Thyroid gland (tissue), 4 donors: ENCODE measurements at regions not wholly inside any gene's neighbourhood (a gene's known extent, or its start where the extent isn't known, plus 50 kb on each side); places are given as distances from the start of the nearest gene placed in this dataset.

Source experiments
- CTCF ChIP-seq, 6 experiments: fragments of 200-600 bp in 3 of 6; fragments of 450-650 bp in 3 of 6; sonication (generic) in 3 of 6; IDR thresholded peaks; one replicate each; pipeline ENCODE4 v1.5.1; 2016 to 2019; ENCODE audit warnings: antibody characterized with exemption in 6 of 6, mild to moderate bottlenecking in 2 of 6, inconsistent platforms in 1 of 6, moderate library complexity in 1 of 6
- POLR2A ChIP-seq, 2 donors: fragments of 450-650 bp; IDR thresholded peaks; one replicate each; pipeline ENCODE4 v1.6.1; 2017; ENCODE audit warnings: antibody characterized with exemption in 2 of 2, mild to moderate bottlenecking in 2 of 2, moderate library complexity in 1 of 2

- TF ChIP-seq CTCF (IDR thresholded peaks at IDR 0.05): no peak
- no peak for TF ChIP-seq POLR2A (IDR thresholded peaks at IDR 0.05)
These were observed 220.8 kb upstream of the MYL2 start for GRCh38 chr12:111141205-111141604.
